SU-DHL-6 (cell line): ENCODE measurements at regions not wholly inside any gene's neighbourhood (a gene's known extent, or its start where the extent isn't known, plus 50 kb on each side); places are given as distances from the start of the nearest gene placed in this dataset.
A peak's percentile ranks its signal among the peaks of the same experiment; 100 is the strongest.

Experiments
- H2AFZ ChIP-seq: fragments of 200-600 bp; sonication (generic); 2 replicates; pipeline ENCODE4 v1.6.1; 2014; ENCODE audit warnings: low read depth, mild to moderate bottlenecking, moderate library complexity, mixed read lengths, antibody characterized with exemption, low read length; ENCODE audit not compliant: severe bottlenecking
- H3F3A ChIP-seq: fragments of 200-600 bp; shearing (Covaris generic); 2 replicates; pipeline ENCODE4 v1.6.0; 2016; ENCODE audit warnings: antibody characterized with exemption, mild to moderate bottlenecking; ENCODE audit not compliant: insufficient read depth
- H3K27ac ChIP-seq: fragments of 200-600 bp; sonication (generic); 2 replicates; pipeline ENCODE4 v1.5.1; 2016; ENCODE audit warnings: low read depth, mild to moderate bottlenecking, low read length, moderate library complexity, mixed read lengths
- H3K27me3 ChIP-seq: fragments of 200-600 bp; sonication (generic), shearing (Covaris generic); 2 replicates; pipeline ENCODE4 v1.6.0; 2014; ENCODE audit warnings: mild to moderate bottlenecking, low read length
- H3K36me3 ChIP-seq: fragments of 200-600 bp; sonication (generic); 2 replicates; pipeline ENCODE4 v1.6.1; 2014; ENCODE audit warnings: mild to moderate bottlenecking, low read length, mixed read lengths
- H3K4me2 ChIP-seq: fragments of 300-600, 200-600 bp; shearing (Covaris generic), sonication (generic); 2 replicates; pipeline ENCODE4 v1.6.0; 2014; ENCODE audit warnings: low read length, low read depth, mild to moderate bottlenecking; ENCODE audit not compliant: poor library complexity, severe bottlenecking
- H3K4me3 ChIP-seq: fragments of 200-600 bp; sonication (generic); 2 replicates; pipeline ENCODE4 v1.5.1; 2014; ENCODE audit warnings: antibody characterized with exemption, low read length, mild to moderate bottlenecking, mixed read lengths; ENCODE audit not compliant: insufficient read depth, poor library complexity, severe bottlenecking
- H3K79me2 ChIP-seq: fragments of 200-600 bp; sonication (generic); 2 replicates; pipeline ENCODE4 v1.6.1; 2014; ENCODE audit warnings: mild to moderate bottlenecking, low read length, moderate library complexity; ENCODE audit not compliant: insufficient read depth
- H3K9ac ChIP-seq: fragments of 200-600 bp; sonication (generic); 2 replicates; pipeline ENCODE4 v1.7.0; 2014; ENCODE audit warnings: mild to moderate bottlenecking, low read length
- H3K9me2 ChIP-seq: fragments of 200-600 bp; sonication (generic); replicated peaks from 2 replicates; pipeline ENCODE4 v1.6.1; 2014; ENCODE audit warnings: low read length; ENCODE audit not compliant: insufficient read depth
- H3K9me3 ChIP-seq: fragments of 200-600 bp; sonication (generic); 2 replicates; pipeline ENCODE4 v1.6.1; 2014; ENCODE audit warnings: low read length, mixed read lengths; ENCODE audit not compliant: insufficient read depth
- H4K20me1 ChIP-seq: fragments of 200-600 bp; sonication (generic); 2 replicates; pipeline ENCODE4 v1.6.1; 2014; ENCODE audit warnings: low read depth, mild to moderate bottlenecking, antibody characterized with exemption, low read length, moderate library complexity, mixed read lengths
- EZH2phosphoT487 ChIP-seq: fragments of 200-600 bp; sonication (generic), shearing (Covaris generic); conservative IDR thresholded peaks from 2 replicates; pipeline ENCODE4 v1.6.1; 2018; ENCODE audit warnings: mild to moderate bottlenecking, antibody characterized with exemption, low read length, moderate library complexity, mixed read lengths
- TF ChIP-seq, protein P1 (sequence below): fragments of 200-600 bp; sonication (generic); IDR thresholded peaks from one replicate; pipeline ENCODE4 v1.5.1; 2017; ENCODE audit warnings: antibody characterized with exemption, mild to moderate bottlenecking, low read length, moderate library complexity; ENCODE audit not compliant: insufficient read depth, poor library complexity, severe bottlenecking

DNA sequence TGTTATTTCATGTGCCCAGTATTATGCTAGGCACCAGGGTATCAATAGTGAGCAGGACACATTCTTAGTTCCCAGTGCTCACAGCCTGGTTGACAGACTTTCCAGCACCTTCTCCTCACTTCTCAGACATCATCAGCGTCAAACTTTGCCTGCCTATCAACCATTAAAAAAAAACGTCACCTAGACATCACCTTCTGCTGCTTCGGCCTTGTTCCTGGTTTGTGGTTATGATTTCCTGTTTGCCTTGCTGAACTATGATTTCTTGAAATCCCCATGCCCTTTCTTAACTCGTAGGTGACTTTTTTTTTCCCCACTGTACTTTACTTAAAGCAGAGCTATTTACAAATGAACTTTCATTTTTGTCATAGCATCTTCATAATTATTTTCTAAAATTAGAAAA, 60.4 kb upstream of the NABP1 start:
- peak overlapping the region; percentile 32 for H3K4me2 ChIP-seq
- H3K36me3 ChIP-seq = no peaks in the 10 kb centered on the region
- no peaks in the 10 kb centered on the region for H3K79me2 ChIP-seq

DNA sequence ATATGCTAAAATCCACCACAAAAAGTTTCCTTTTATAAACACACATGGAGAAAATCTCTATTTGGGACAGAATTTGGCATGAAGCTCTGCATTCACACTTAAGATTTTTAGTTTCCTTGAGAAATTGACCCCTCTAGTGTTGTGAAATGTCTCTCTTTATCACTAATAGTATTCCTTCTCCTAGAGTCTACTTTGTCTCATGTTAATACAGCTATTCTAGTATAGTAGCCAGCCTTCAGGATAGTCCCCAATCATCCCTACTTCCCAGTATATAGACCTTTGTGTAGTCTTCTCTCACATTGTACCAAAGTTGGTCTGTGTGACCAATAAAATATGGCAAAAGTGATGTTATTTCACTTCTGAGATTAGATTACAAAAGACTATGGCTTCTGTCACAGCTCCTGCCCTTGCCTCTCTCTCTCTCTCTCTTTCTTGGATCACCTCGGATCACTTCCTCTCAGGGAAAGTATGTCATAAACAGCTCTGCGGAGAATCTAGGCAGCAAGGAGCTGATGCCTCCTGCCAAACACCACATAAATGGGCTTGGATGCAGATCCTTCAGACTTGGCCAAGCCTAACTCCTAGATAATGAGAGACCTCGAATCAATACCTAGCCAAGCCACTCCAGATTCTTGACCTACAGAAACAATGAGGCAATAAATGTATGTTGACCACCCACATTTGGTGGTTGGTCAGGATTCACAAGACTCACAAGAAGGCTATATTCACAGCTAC, 59.7 kb upstream of the NABP1 start:
- Histone ChIP-seq H3K27me3 (no peaks in the 10 kb centered on the region), H3K9ac (no peak overlapping the region), H3K9me3 (no peaks in the 10 kb centered on the region), H4K20me1 (no peaks in the 10 kb centered on the region), H3K36me3 (no peaks in the 10 kb centered on the region), H3K27ac (no peak overlapping the region; the same call in 1 of the 2 replicates), H3F3A (no peaks in the 10 kb centered on the region), H3K4me3 (no peak overlapping the region), H3K4me2 (peak overlapping the region; percentile 32), H3K79me2 (no peaks in the 10 kb centered on the region), H3K9me2 (no peaks in the 10 kb centered on the region), H2AFZ (no peak overlapping the region)
- TF ChIP-seq EZH2phosphoT487 = no peak
- TF ChIP-seq, protein P1, sequence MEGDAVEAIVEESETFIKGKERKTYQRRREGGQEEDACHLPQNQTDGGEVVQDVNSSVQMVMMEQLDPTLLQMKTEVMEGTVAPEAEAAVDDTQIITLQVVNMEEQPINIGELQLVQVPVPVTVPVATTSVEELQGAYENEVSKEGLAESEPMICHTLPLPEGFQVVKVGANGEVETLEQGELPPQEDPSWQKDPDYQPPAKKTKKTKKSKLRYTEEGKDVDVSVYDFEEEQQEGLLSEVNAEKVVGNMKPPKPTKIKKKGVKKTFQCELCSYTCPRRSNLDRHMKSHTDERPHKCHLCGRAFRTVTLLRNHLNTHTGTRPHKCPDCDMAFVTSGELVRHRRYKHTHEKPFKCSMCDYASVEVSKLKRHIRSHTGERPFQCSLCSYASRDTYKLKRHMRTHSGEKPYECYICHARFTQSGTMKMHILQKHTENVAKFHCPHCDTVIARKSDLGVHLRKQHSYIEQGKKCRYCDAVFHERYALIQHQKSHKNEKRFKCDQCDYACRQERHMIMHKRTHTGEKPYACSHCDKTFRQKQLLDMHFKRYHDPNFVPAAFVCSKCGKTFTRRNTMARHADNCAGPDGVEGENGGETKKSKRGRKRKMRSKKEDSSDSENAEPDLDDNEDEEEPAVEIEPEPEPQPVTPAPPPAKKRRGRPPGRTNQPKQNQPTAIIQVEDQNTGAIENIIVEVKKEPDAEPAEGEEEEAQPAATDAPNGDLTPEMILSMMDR = no peak

More for the DNA sequence above, 60.4 kb upstream of the NABP1 start:
- Histone ChIP-seq H3K9ac (no peak overlapping the region), H3K27ac (no peak overlapping the region), H3F3A (no peaks in the 10 kb centered on the region), H2AFZ (peak overlapping the region; percentile 57), H4K20me1 (no peaks in the 10 kb centered on the region), H3K9me2 (no peaks in the 10 kb centered on the region), H3K9me3 (no peaks in the 10 kb centered on the region), H3K27me3 (no peaks in the 10 kb centered on the region), H3K4me3 (no peak overlapping the region)
- TF ChIP-seq EZH2phosphoT487 = no peak
- TF ChIP-seq, protein P1 = no peak

DNA sequence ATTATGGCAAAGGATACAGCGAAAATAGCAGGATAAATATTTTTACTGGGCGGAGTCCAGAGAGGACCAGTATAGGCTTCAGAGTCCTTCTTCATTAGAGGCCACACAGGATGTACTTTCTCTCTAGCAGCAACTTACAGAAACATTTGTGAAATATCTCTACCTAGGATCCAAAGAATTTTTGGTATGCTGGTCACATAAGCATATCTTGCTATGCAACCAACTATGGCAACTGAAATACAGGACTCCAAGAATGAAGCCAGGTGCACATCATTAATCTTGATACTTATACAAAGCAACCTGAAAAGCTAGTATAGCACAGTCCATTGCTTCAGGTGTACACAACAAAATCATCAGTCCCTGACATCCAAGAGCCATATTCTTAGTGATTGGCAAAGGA, 59.1 kb upstream of the NABP1 start:
- Histone ChIP-seq H3K9me2 (no peaks in the 10 kb centered on the region), H3K27ac (no peak overlapping the region), H3K79me2 (no peaks in the 10 kb centered on the region), H3K27me3 (no peaks in the 10 kb centered on the region), H3K9me3 (no peaks in the 10 kb centered on the region), H4K20me1 (no peaks in the 10 kb centered on the region), H3F3A (no peaks in the 10 kb centered on the region), H3K36me3 (no peaks in the 10 kb centered on the region), H3K4me2 (no peak overlapping the region), H2AFZ (no peak overlapping the region), H3K4me3 (no peak overlapping the region), H3K9ac (no peak overlapping the region)
- TF ChIP-seq, protein P1 = no peak
- TF ChIP-seq EZH2phosphoT487 = no peak
